Transverse colon (tissue), 4 donors: ENCODE measurements at regions not wholly inside any gene's neighbourhood (a gene's known extent, or its start where the extent isn't known, plus 50 kb on each side); places are given as distances from the start of the nearest gene placed in this dataset.
"Not testable (repeated sequence)": the region's sequence is repeated elsewhere in the genome, so short reads cannot be mapped to it uniquely, and the experiment has no call there.

Experiments used
- DNase-seq: peaks from one replicate; pipeline ENCODE4 v3.0.0-alpha.2; 2019
- H3K27ac ChIP-seq, 4 donors: fragments of 200-600 bp; sonication (generic); 2 replicates each; pipeline ENCODE4 v1.5.1; 2016 to 2018; ENCODE audit warnings: inconsistent platforms in 4 of 4
- H3K27me3 ChIP-seq: fragments of 200-600 bp; sonication (generic); 2 replicates; pipeline ENCODE4 v1.5.1; 2017; ENCODE audit warnings: inconsistent platforms
- H3K36me3 ChIP-seq, 4 donors: fragments of 200-600 bp; sonication (generic); 2 replicates each; pipeline ENCODE4 v1.5.1; 2017 to 2019; ENCODE audit warnings: inconsistent platforms in 4 of 4
- H3K4me1 ChIP-seq, 4 donors: fragments of 200-600 bp; sonication (generic); 2 replicates each; pipeline ENCODE4 v1.5.1; 2017 to 2020; ENCODE audit warnings: inconsistent platforms in 4 of 4
- H3K4me3 ChIP-seq, 4 donors: fragments of 200-600 bp; sonication (generic); 1 replicate in 1 of 4; 2 replicates in 3 of 4; pipeline versions ENCODE4 v1.5.1 to v1.6.1; 2017 to 2019; ENCODE audit warnings: inconsistent platforms in 4 of 4
- H3K9me3 ChIP-seq, 2 donors: fragments of 200-600 bp; sonication (generic); 2 replicates each; pipeline ENCODE4 v1.5.1; 2017 to 2019; ENCODE audit warnings: inconsistent platforms in 2 of 2
- EP300 ChIP-seq: sonication (generic); formaldehyde crosslinking; IDR thresholded peaks from one replicate; pipeline ENCODE4 v1.6.1; 2017; ENCODE audit warnings: antibody characterized with exemption, low read depth
- POLR2A ChIP-seq: fragments of 450-650 bp; IDR thresholded peaks from one replicate; pipeline ENCODE4 v1.6.1; 2016; ENCODE audit warnings: antibody characterized with exemption, mild to moderate bottlenecking, moderate library complexity
- POLR2AphosphoS5 ChIP-seq, 3 donors: sonication (generic); formaldehyde crosslinking; IDR thresholded peaks; one replicate each; pipeline ENCODE4 v1.6.1; 2016; ENCODE audit warnings: antibody characterized with exemption in 3 of 3
- whole genome bisulfite sequencing, 2 donors: methylation state at CpG; one replicate each; pipeline ENCODE4 v1.1.5; 2018; ENCODE audit warnings: low coverage in 1 of 2; 5-methylcytosine and 5-hydroxymethylcytosine counted together
- in situ Hi-C, 4 donors: fragments of 200-750 bp; cut with MboI; loops; one replicate each; pipeline versions ENCODE4 v1.15.0 to v1.15.1; 2017; ENCODE audit warnings: low sequenced_read_pairs in 3 of 4, low pct_ligation_motif_present in 1 of 4, low pct_unique_long_range_greater_than_20kb in 1 of 4
- intact Hi-C: fragments of 100-400 bp; cut with DNase I; formaldehyde crosslinking; loops from one replicate; pipeline ENCODE4 v1.15.1; 2023; ENCODE audit warnings: low total_unique reads
- TF ChIP-seq, protein P1 (sequence below), 5 experiments: fragments of 200-600 bp in 3 of 5; fragments of 450-650 bp in 2 of 5; sonication (generic) in 3 of 5; IDR thresholded peaks; 1 replicate in 2 of 5; 2 replicates in 3 of 5; pipeline ENCODE4 v1.5.1; 2016 to 2017; ENCODE audit warnings: antibody characterized with exemption in 5 of 5, inconsistent platforms in 3 of 5, mild to moderate bottlenecking in 2 of 5, moderate library complexity in 1 of 5

DNA sequence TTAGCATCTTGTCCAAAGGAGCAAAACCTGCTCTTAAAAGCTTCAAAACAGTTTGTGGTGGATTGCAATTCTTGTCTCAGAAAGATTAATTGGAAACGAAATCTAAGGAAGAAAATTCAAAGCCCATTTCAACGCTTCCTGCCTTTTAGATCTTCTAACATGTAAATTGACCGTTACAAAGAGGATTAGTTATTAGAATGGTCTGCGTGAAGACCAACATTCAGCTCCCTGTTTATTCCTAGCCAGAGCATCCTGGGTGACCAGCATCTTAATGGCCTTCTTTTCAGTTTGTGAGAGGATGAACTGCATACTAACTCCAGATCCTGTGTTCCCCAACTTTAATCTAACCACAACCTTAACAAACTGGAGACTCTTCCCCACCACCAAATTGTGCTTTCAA, 109.9 kb upstream of the SLC1A3 start:
- no peak overlapping the region for H3K4me3 ChIP-seq
- 63 to 74% methylated on average over 4 of the region's 4 CpGs for WGBS, 2 donors
- H3K27ac ChIP-seq: no peak overlapping the region
- in situ Hi-C loops (no loop called here), intact Hi-C loops (no loop called here)
- no peaks in the 10 kb centered on the region for H3K9me3 ChIP-seq
- H3K4me1 ChIP-seq: peaks cover 0 to 4% (median 2%) of the 10 kb centered on the region in 4 donors
- H3K27me3 ChIP-seq: no peaks in the 10 kb centered on the region
- no peaks in the 10 kb centered on the region for H3K36me3 ChIP-seq
- TF ChIP-seq POLR2A (no peak), POLR2AphosphoS5 (IDR thresholded peaks at IDR 0.05) (no peak), EP300 (no peak)
- TF ChIP-seq, protein P1, sequence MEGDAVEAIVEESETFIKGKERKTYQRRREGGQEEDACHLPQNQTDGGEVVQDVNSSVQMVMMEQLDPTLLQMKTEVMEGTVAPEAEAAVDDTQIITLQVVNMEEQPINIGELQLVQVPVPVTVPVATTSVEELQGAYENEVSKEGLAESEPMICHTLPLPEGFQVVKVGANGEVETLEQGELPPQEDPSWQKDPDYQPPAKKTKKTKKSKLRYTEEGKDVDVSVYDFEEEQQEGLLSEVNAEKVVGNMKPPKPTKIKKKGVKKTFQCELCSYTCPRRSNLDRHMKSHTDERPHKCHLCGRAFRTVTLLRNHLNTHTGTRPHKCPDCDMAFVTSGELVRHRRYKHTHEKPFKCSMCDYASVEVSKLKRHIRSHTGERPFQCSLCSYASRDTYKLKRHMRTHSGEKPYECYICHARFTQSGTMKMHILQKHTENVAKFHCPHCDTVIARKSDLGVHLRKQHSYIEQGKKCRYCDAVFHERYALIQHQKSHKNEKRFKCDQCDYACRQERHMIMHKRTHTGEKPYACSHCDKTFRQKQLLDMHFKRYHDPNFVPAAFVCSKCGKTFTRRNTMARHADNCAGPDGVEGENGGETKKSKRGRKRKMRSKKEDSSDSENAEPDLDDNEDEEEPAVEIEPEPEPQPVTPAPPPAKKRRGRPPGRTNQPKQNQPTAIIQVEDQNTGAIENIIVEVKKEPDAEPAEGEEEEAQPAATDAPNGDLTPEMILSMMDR (IDR thresholded peaks at IDR 0.05): no peak
- DNase-seq: no peak

DNA sequence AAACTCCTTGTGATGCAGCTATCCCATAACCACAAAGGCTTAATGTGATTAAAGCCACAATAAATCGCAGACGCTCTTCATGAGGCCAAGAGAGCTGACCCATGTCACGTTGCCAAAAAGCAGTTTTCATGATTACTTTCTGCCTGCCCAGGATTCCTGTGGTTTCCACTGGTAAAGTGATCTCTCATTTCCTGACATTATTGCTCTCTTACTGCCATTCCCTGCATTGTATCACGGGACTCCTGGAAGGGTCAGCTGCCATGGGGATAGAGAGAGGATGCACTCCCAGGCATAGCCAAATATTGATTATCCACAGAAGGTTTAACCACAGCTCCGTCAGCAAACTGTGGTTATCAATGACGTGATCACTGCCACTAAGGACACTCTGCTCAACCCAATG, 103.8 kb upstream of the SLC1A3 start:
- DNase-seq: no peak
- TF ChIP-seq, protein P1 (IDR thresholded peaks at IDR 0.05): no peak
- no peak for TF ChIP-seq POLR2AphosphoS5 (IDR thresholded peaks at IDR 0.05)
- no peak for TF ChIP-seq POLR2A
- no peak for TF ChIP-seq EP300
- no peak overlapping the region for H3K4me3 ChIP-seq
- no peaks in the 10 kb centered on the region for H3K4me1 ChIP-seq
- in situ Hi-C loops (loop anchor here in 2 of 4 donors (5.0 to 10.0 kb wide), 2 partner anchors 85 to 88 kb away; no protein-coding TSS in a partner anchor), intact Hi-C loops (no loop called here)
- H3K9me3 ChIP-seq: no peaks in the 10 kb centered on the region
- WGBS, 2 donors: 52 to 100% methylated on average over 2 to 6 of the region's 6 CpGs
- H3K36me3 ChIP-seq: no peaks in the 10 kb centered on the region
- no peak overlapping the region for H3K27ac ChIP-seq
- H3K27me3 ChIP-seq: no peaks in the 10 kb centered on the region

DNA sequence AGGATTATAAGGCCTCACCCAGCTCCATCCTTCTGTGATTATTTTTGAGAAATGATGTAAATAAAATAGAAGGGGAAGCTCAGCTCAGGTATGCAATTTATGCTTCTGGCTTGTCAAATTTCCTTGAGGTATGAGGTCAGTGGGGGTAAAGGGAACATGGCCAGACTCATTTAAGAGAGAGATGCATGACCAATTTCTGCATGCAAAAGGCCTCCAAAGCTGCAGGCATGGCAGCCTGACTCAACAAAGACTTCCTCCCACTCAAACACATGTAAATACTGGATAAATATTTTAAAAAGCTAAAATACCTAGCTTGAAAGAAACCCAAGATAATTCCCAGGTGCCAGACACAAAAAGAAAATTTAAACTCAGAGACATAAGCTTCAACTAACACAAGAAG, 101.4 kb upstream of the SLC1A3 start:
- Histone ChIP-seq H3K4me1 (no peaks in the 10 kb centered on the region), H3K27ac (no peak overlapping the region), H3K4me3 (no peak overlapping the region), H3K36me3 (no peaks in the 10 kb centered on the region), H3K9me3 (no peaks in the 10 kb centered on the region), H3K27me3 (no peaks in the 10 kb centered on the region)
- in situ Hi-C loops (loop anchor here in 2 of 4 donors (5.0 to 10.0 kb wide), 2 partner anchors 88 to 90 kb away; no protein-coding TSS in a partner anchor), intact Hi-C loops (loop anchor here (5.0 kb wide), 1 partner anchor 88 kb away; no protein-coding TSS in a partner anchor)
- no peak for DNase-seq
- TF ChIP-seq EP300: no peak
- TF ChIP-seq POLR2A: no peak
- TF ChIP-seq, protein P1 (IDR thresholded peaks at IDR 0.05): no peak
- no peak for TF ChIP-seq POLR2AphosphoS5 (IDR thresholded peaks at IDR 0.05)

DNA sequence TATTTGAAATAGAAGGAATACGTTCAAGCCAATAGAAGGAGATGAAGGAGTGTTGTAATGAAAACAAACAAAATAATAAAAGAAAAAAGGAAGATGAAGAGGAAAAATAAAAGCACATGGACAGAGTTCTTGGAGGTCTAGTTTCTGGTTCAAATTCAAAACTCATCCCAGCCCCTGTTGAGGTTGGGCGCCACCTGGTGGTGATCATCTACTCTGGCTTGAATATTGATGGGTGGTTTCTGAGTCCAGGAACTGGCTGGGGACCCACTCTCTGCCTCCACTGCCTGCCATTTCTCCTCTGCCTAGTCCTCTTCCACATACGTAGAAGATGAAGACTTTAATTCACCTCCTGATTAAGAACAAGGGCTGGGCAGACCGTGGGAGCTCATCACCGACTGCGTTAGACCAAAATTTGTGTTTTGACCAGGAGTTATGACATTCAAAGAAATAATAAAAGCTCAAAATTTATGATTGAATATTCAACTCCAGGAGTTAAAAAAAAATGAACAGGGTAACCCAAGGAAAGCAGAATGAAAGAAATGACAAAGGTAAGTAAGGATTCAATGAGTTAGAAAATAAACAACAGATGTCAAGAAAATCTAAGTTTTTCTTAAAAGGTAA, 99.0 kb upstream of the SLC1A3 start:
- H3K27me3 ChIP-seq: no peaks in the 10 kb centered on the region
- intact Hi-C loops (loop anchor here (5.0 kb wide), 1 partner anchor 90 kb away; no protein-coding TSS in a partner anchor), in situ Hi-C loops (loop anchor here in 2 of 4 donors (5.0 to 10.0 kb wide), 2 partner anchors 90 to 93 kb away; no protein-coding TSS in a partner anchor)
- TF ChIP-seq, protein P1 (IDR thresholded peaks at IDR 0.05): peak; percentile 68 to 85 (median 78)
- TF ChIP-seq POLR2AphosphoS5 (IDR thresholded peaks at IDR 0.05): no peak
- TF ChIP-seq POLR2A: no peak
- TF ChIP-seq EP300: no peak
- peak; percentile 77 for DNase-seq
- H3K27ac ChIP-seq: no peak overlapping the region
- H3K9me3 ChIP-seq: no peaks in the 10 kb centered on the region
- no peak overlapping the region for H3K4me3 ChIP-seq
- H3K4me1 ChIP-seq: no peaks in the 10 kb centered on the region
- 47 to 57% methylated on average over 6 of the region's 6 CpGs for WGBS, 2 donors
- no peaks in the 10 kb centered on the region for H3K36me3 ChIP-seq

DNA sequence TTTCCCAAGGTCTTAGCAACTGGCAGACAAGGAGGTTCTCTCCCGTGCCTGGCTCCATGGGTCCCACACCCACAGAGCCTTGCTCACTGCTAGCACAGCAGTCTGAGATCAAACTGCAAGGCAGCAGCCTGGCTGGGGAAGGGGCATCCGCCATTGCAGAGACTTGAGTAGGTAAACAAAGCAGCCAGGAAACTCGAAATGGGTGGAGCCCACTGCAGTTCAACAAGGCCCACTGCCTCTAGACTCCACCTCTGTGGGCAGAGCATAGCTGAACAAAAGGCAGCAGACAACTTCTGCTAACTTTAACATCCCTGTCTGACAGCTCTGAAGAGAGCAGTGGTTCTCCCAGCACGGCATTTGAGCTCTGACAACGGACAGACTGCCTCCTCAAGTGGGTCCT, 98.1 kb upstream of the SLC1A3 start:
- not testable (repeated sequence) for H3K27me3 ChIP-seq, H3K4me1 ChIP-seq, H3K27ac ChIP-seq, H3K36me3 ChIP-seq, H3K9me3 ChIP-seq, H3K4me3 ChIP-seq, DNase-seq
- intact Hi-C loops (loop anchor here (5.0 kb wide), 1 partner anchor 91 kb away; no protein-coding TSS in a partner anchor), in situ Hi-C loops (loop anchor here in 2 of 4 donors (5.0 to 10.0 kb wide), 2 partner anchors 91 to 94 kb away; no protein-coding TSS in a partner anchor)
- 43% methylated on average over 4 of the region's 5 CpGs; no CpG with 5 or more reads in 1 of the 2 donors for WGBS, 2 donors

DNA sequence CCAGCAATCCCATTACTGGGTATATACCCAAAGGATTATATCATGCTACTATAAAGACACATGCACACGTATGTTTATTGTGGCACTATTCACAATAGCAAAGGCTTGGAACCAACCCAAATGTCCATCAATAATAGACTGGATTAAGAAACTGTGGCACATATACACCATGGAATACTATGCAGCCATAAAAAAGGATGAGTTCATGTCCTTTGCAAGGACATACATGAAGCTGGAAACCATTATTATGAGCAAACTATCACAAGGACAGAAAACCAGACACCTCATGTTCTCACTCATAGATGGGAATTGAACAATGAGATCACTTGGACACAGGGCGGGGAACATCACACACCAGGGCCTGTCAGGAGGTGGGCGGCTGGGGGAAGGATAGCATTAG, 92.8 kb upstream of the SLC1A3 start:
- H3K4me3 ChIP-seq, H3K27ac ChIP-seq, intact Hi-C loops, H3K9me3 ChIP-seq, H3K27me3 ChIP-seq, H3K36me3 ChIP-seq, in situ Hi-C loops, H3K4me1 ChIP-seq, DNase-seq: not testable (repeated sequence)
- whole genome bisulfite sequencing, 2 donors: 74 to 100% methylated on average over 2 to 3 of the region's 3 CpGs
